ENCODE measurements at regions not wholly inside any gene's neighbourhood (a gene's known extent, or its start where the extent isn't known, plus 50 kb on each side); places are given as distances from the start of the nearest gene placed in this dataset.
"Not testable (repeated sequence)": the region's sequence is repeated elsewhere in the genome, so short reads cannot be mapped to it uniquely, and the experiment has no call there.

DNA sequence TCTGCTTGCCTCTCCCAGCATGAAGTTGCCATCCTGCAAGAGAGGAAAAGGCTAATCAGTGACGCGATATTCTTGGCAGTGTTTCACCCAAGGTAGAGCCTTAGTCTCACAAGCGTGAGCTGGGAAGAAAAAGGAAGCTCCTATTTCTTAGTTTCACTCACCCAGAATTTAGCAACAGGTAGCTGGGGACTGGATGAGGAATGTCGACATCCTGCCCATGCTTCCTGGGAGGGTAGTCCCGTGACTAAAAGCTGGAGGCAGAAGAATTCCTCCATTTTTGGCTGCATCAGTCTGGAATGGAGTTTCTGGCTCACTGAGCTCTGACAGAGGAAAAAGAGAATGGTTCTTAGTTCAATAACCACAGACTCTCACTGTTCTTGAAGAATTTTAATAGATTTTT is 198.4 kb downstream of the UBE2NL start:
- TF ChIP-seq POLR2A (IDR thresholded peaks at IDR 0.05; ENCODE audit: low read length); GATA1 (IDR thresholded peaks at IDR 0.05; ENCODE audit: low read depth, low read length): not testable (repeated sequence)
